GM23338 (cell line): ENCODE measurements at regions not wholly inside any gene's neighbourhood (a gene's known extent, or its start where the extent isn't known, plus 50 kb on each side); places are given as distances from the start of the nearest gene placed in this dataset.

Experiments used
- ATAC-seq: fragments of 200-7000 bp; cut with Tn5 transposase; 3 replicates; pipeline ENCODE4 v1.9.1; 2020
- DNase-seq: peaks from one replicate; pipeline ENCODE4 v3.0.0-alpha.2; 2015; ENCODE audit warnings: low spot score
- H2AFZ ChIP-seq: fragments of 200-600 bp; sonication (generic); 2 replicates; pipeline ENCODE4 v1.8.0; 2016; ENCODE audit warnings: antibody characterized with exemption, mild to moderate bottlenecking, moderate library complexity
- H3F3A ChIP-seq: fragments of 200-600 bp; sonication (generic); replicated peaks from 2 replicates; pipeline ENCODE4 v1.8.0; 2017; ENCODE audit warnings: antibody characterized with exemption, mixed run types, low read depth
- H3K27ac ChIP-seq: fragments of 200-600 bp; sonication (generic); 2 replicates; pipeline ENCODE4 v1.6.1; 2016; ENCODE audit warnings: low read depth
- H3K27me3 ChIP-seq: fragments of 200-600 bp; sonication (generic); 2 replicates; pipeline ENCODE4 v1.8.0; 2016; ENCODE audit warnings: mild to moderate bottlenecking, mixed run types, moderate library complexity; ENCODE audit not compliant: insufficient read depth
- H3K36me3 ChIP-seq: fragments of 200-600 bp; sonication (generic); 2 replicates; pipeline ENCODE4 v1.8.0; 2016; ENCODE audit warnings: mild to moderate bottlenecking; ENCODE audit not compliant: insufficient read depth
- H3K4me1 ChIP-seq: fragments of 200-600 bp; sonication (generic); 2 replicates; pipeline ENCODE4 v1.8.0; 2016; ENCODE audit warnings: mild to moderate bottlenecking, moderate library complexity; ENCODE audit not compliant: insufficient read depth
- H3K4me2 ChIP-seq: fragments of 200-600 bp; sonication (generic); 2 replicates; pipeline ENCODE4 v1.7.1; 2017; ENCODE audit warnings: mixed run types
- H3K4me3 ChIP-seq: fragments of 200-600 bp; sonication (generic); 2 replicates; pipeline ENCODE4 v1.6.1; 2016; ENCODE audit warnings: mixed run types
- H3K79me2 ChIP-seq: fragments of 200-600 bp; sonication (generic); replicated peaks from 2 replicates; pipeline ENCODE4 v1.8.0; 2017; ENCODE audit warnings: mild to moderate bottlenecking; ENCODE audit not compliant: insufficient read depth
- H3K9me2 ChIP-seq: fragments of 200-600 bp; sonication (generic); 2 replicates; pipeline ENCODE4 v1.8.0; 2017; ENCODE audit not compliant: insufficient read depth
- H4K20me1 ChIP-seq: fragments of 200-600 bp; sonication (generic); replicated peaks from 2 replicates; pipeline ENCODE4 v1.8.0; 2017; ENCODE audit warnings: mild to moderate bottlenecking; ENCODE audit not compliant: insufficient read depth
- H3K27ac Mint-ChIP-seq: 2 replicates; pipeline ENCODE4 v1.8.0; 2020; ENCODE audit warnings: inconsistent platforms, mild to moderate bottlenecking, moderate library complexity, mixed read lengths
- H3K27me3 Mint-ChIP-seq: 3 replicates; pipeline ENCODE4 v1.8.0; 2022; ENCODE audit warnings: low read depth, mild to moderate bottlenecking, moderate library complexity, mixed read lengths, inconsistent platforms; ENCODE audit not compliant: insufficient read depth, poor library complexity
- H3K36me3 Mint-ChIP-seq: 3 replicates; pipeline ENCODE4 v1.8.0; 2021; ENCODE audit warnings: low read depth, mild to moderate bottlenecking, inconsistent platforms, moderate library complexity, mixed read lengths
- H3K4me1 Mint-ChIP-seq: 3 replicates; pipeline ENCODE4 v1.8.0; 2020; ENCODE audit warnings: mild to moderate bottlenecking, inconsistent platforms, mixed read lengths
- H3K4me3 Mint-ChIP-seq: 3 replicates; pipeline ENCODE4 v1.8.0; 2021; ENCODE audit warnings: moderate library complexity, mild to moderate bottlenecking, inconsistent platforms, mixed read lengths
- H3K9me3 Mint-ChIP-seq: 3 replicates; pipeline ENCODE4 v1.8.0; 2020; ENCODE audit warnings: moderate library complexity, mild to moderate bottlenecking, inconsistent platforms, mixed read lengths
- CTCF ChIP-seq, 2 experiments: fragments of 200-600 bp in 1 of 2; sonication (generic) in 1 of 2; conservative IDR thresholded peaks; 2 replicates each; pipeline versions ENCODE4 v1.5.1 to v1.6.1; 2016 to 2017; ENCODE audit warnings: antibody characterized with exemption in 2 of 2, low read depth in 2 of 2, mild to moderate bottlenecking in 2 of 2, moderate library complexity in 1 of 2
- ETS1 ChIP-seq: IDR thresholded peaks from 2 replicates; pipeline ENCODE4 v1.6.1; 2016; ENCODE audit warnings: antibody characterized with exemption
- EZH2 ChIP-seq: fragments of 200-600 bp; sonication (generic); IDR thresholded peaks from one replicate; pipeline ENCODE4 v1.8.0; 2017; ENCODE audit warnings: antibody characterized with exemption, mild to moderate bottlenecking, low read depth; ENCODE audit not compliant: unreplicated experiment
- ZNF114 ChIP-seq: fragments of 250-450 bp; sonication (Bioruptor Pico); IDR thresholded peaks from 2 replicates; pipeline ENCODE4 v1.5.0; 2020; ENCODE audit warnings: mild to moderate bottlenecking, moderate library complexity
- ZNF462 ChIP-seq: fragments of 250-450 bp; sonication (Bioruptor Pico); IDR thresholded peaks from 2 replicates; pipeline ENCODE4 v1.5.0; 2020; ENCODE audit warnings: mild to moderate bottlenecking, moderate library complexity

- no peak overlapping the region for H3K4me2 ChIP-seq
- DNase-seq (no peak), ATAC-seq (no peak)
- no peak overlapping the region for H3K27ac Mint-ChIP-seq
- no peaks in the 10 kb centered on the region for H3F3A ChIP-seq
- peaks cover 2% of the 10 kb centered on the region for H3K27me3 Mint-ChIP-seq
- no peak overlapping the region for H2AFZ ChIP-seq
- no peaks in the 10 kb centered on the region for H3K27me3 ChIP-seq
- H3K4me3 ChIP-seq = no peak overlapping the region
- TF ChIP-seq ZNF114 (no peak), CTCF (conservative IDR thresholded peaks at IDR 0.05; ENCODE audit: low read depth in 2 of 2) (no peak), ZNF462 (CRISPR knock-in tag) (no peak), EZH2 (no peak), ETS1 (no peak)
- no peaks in the 10 kb centered on the region for H3K36me3 Mint-ChIP-seq
- H3K4me3 Mint-ChIP-seq = no peak overlapping the region
- H3K4me1 ChIP-seq = peaks cover 13% of the 10 kb centered on the region
- H3K36me3 ChIP-seq = no peaks in the 10 kb centered on the region
- no peak overlapping the region for H3K27ac ChIP-seq
- no peaks in the 10 kb centered on the region for H4K20me1 ChIP-seq
- no peaks in the 10 kb centered on the region for H3K9me2 ChIP-seq
- no peaks in the 10 kb centered on the region for H3K79me2 ChIP-seq
- H3K9me3 Mint-ChIP-seq = no peaks in the 10 kb centered on the region
- peaks cover 14% of the 10 kb centered on the region; the same call in 2 of the 3 replicates for H3K4me1 Mint-ChIP-seq
These were observed 352.9 kb upstream of the DDI1 start for GRCh38 chr11:103683576-103683975.
